K562 (cell line): ENCODE measurements at regions not wholly inside any gene's neighbourhood (a gene's known extent, or its start where the extent isn't known, plus 50 kb on each side); places are given as distances from the start of the nearest gene placed in this dataset.

Experiments used
- ATAC-seq: fragments of 200-7000 bp; cut with Tn5 transposase; 3 replicates; pipeline ENCODE4 v1.9.1; 2020; ENCODE audit warnings: moderate library complexity
- BruUV-seq: library from RNA; stranded (reverse); fragments of 400-500 nt; replicated peaks from 2 replicates; lab custom pipeline; 2021; lab: Mats Ljungman, UMichigan
- CTCF ChIA-PET: fragments of 300-600 bp; formaldehyde crosslinking; extraction: SDS; loops from one replicate; lab custom pipeline; 2021; ENCODE audit warnings: low intra/inter-chr PET ratio; lab: Yijun Ruan, JAX
- POLR2A ChIA-PET: fragments of 300-600, 350-650 bp; sonication (Branson Sonifier 250); formaldehyde crosslinking; extraction: SDS; loops from one replicate; lab custom pipeline; 2021; ENCODE audit warnings: antibody characterized with exemption, inconsistent platforms; lab: Yijun Ruan, JAX
- DNase-seq, 4 experiments: peaks; one replicate each; pipeline versions ENCODE4 v3.0.0 to v3.0.0-alpha.2; 2011 to 2018; ENCODE audit warnings: low spot score in 3 of 4, mixed read lengths in 3 of 4; ENCODE audit errors: extremely low read depth in 1 of 4
- FAIRE-seq: peaks from 2 replicates; lab custom pipeline; 2011; peaks lifted over from hg19 to GRCh38; lab: Jason Lieb, UNC
- H2AFZ ChIP-seq: 2 replicates; pipeline ENCODE4 v1.6.0; 2011; ENCODE audit warnings: low read depth, low read length, control low read depth, inconsistent platforms
- H3K27ac ChIP-seq: fragments of 200-600 bp; 3 replicates; pipeline ENCODE4 v1.8.0; 2011; ENCODE audit warnings: low read depth, mild to moderate bottlenecking, control low read depth, inconsistent platforms, low read length, moderate library complexity, mixed read lengths; ENCODE audit errors: extremely low read depth
- H3K27me3 ChIP-seq, 2 experiments: fragments of 300-600 bp in 1 of 2; 2 replicates in 1 of 2; 3 replicates in 1 of 2; pipeline versions ENCODE4 v1.6.0 to v1.8.0; 2011; ENCODE audit warnings: inconsistent platforms in 2 of 2, low read length in 2 of 2, mild to moderate bottlenecking in 1 of 2, mixed read lengths in 1 of 2, moderate library complexity in 1 of 2; ENCODE audit not compliant: control insufficient read depth in 2 of 2, insufficient read depth in 2 of 2
- H3K36me3 ChIP-seq: fragments of 300-600 bp; 3 replicates; pipeline ENCODE4 v1.8.0; 2011; ENCODE audit warnings: mild to moderate bottlenecking, low read length, inconsistent platforms; ENCODE audit not compliant: control insufficient read depth, insufficient read depth
- H3K4me1 ChIP-seq, 2 experiments: fragments of 200-600 bp in 1 of 2; replicated peaks in 1 of 2; 2 replicates in 1 of 2; 3 replicates in 1 of 2; pipeline versions ENCODE4 v1.5.1 to v1.8.0; 2011; ENCODE audit warnings: inconsistent platforms in 2 of 2, low read length in 2 of 2, mild to moderate bottlenecking in 1 of 2, mixed read lengths in 1 of 2, moderate library complexity in 1 of 2; ENCODE audit not compliant: control insufficient read depth in 2 of 2, insufficient read depth in 2 of 2
- H3K4me2 ChIP-seq: 2 replicates; pipeline ENCODE4 v1.6.1; 2011; ENCODE audit warnings: low read length, control low read depth, inconsistent platforms, mixed read lengths; ENCODE audit not compliant: insufficient read depth
- H3K4me3 ChIP-seq: fragments of 200-600 bp; sonication (generic), shearing (Covaris generic); 2 replicates; pipeline ENCODE4 v1.5.1; 2016; ENCODE audit warnings: control low read depth, inconsistent platforms
- H3K79me2 ChIP-seq: fragments of 200-600 bp; 3 replicates; pipeline ENCODE4 v1.8.0; 2011; ENCODE audit warnings: low read length, inconsistent platforms; ENCODE audit not compliant: control insufficient read depth, insufficient read depth
- H3K9ac ChIP-seq, 2 experiments: 2 replicates each; pipeline versions ENCODE4 v1.6.0 to v1.6.1; 2011; ENCODE audit warnings: low read depth in 2 of 2, low read length in 2 of 2, control low read depth in 1 of 2, inconsistent platforms in 1 of 2, mild to moderate bottlenecking in 1 of 2, mixed read lengths in 1 of 2; ENCODE audit not compliant: insufficient read depth in 1 of 2
- H3K9me1 ChIP-seq: one replicate; pipeline ENCODE4 v1.6.0; 2011; ENCODE audit warnings: inconsistent platforms, mild to moderate bottlenecking, low read length, moderate library complexity; ENCODE audit not compliant: control insufficient read depth, insufficient read depth
- H3K9me3 ChIP-seq: replicated peaks from 2 replicates; pipeline ENCODE4 v1.5.1; 2011; ENCODE audit warnings: low read depth, low read length, inconsistent platforms; ENCODE audit not compliant: control insufficient read depth, insufficient read depth
- H4K20me1 ChIP-seq: replicated peaks from 2 replicates; pipeline ENCODE4 v1.6.1; 2011; ENCODE audit warnings: low read length, inconsistent platforms, mixed read lengths; ENCODE audit not compliant: control insufficient read depth, insufficient read depth
- HOXB6 ChIP-seq: fragments of 250-450 bp; sonication (Bioruptor Pico); IDR thresholded peaks from 2 replicates; pipeline ENCODE4 v1.5.1; 2022; ENCODE audit warnings: mild to moderate bottlenecking, borderline replicate concordance
- KDM2B ChIP-seq: fragments of 250-450 bp; sonication (Bioruptor Pico); IDR thresholded peaks from 2 replicates; pipeline ENCODE4 v1.8.0; 2021; ENCODE audit warnings: mild to moderate bottlenecking, moderate library complexity
- LEF1 ChIP-seq: fragments of 450-650 bp; IDR thresholded peaks from 2 replicates; pipeline ENCODE4 v1.6.1; 2016; ENCODE audit warnings: mild to moderate bottlenecking
- PURB ChIP-seq: sonication (generic); formaldehyde crosslinking; IDR thresholded peaks from 2 replicates; pipeline ENCODE4 v1.9.0; 2021; ENCODE audit warnings: low read depth, mild to moderate bottlenecking, missing genetic modification reagents
- SETDB1 ChIP-seq: IDR thresholded peaks from one replicate; pipeline ENCODE4 v1.6.1; 2012; ENCODE audit warnings: low read length, control low read depth, inconsistent platforms
- ZC3H8 ChIP-seq: fragments of 450-650 bp; IDR thresholded peaks from 2 replicates; pipeline ENCODE4 v1.6.1; 2017
- ZNF24 ChIP-seq: fragments of 450-650 bp; IDR thresholded peaks from 2 replicates; pipeline ENCODE4 v1.6.1; 2016
- ZNF436 ChIP-seq: fragments of 250-450, 450-650 bp; sonication (Bioruptor Pico); formaldehyde crosslinking; IDR thresholded peaks from 2 replicates; pipeline ENCODE4 v1.7.0; 2020; ENCODE audit warnings: mild to moderate bottlenecking
- ZNF717 ChIP-seq: fragments of 250-450 bp; sonication (Bioruptor Pico); IDR thresholded peaks from 2 replicates; pipeline ENCODE4 v1.5.0; 2021
- WGBS: fragments of 100-300 bp; shearing (Covaris generic); methylation state at CpG from one replicate; pipeline ENCODE4 v1.1.6; 2016; ENCODE audit warnings: low coverage, mixed read lengths; ENCODE audit not compliant: insufficient coverage; ENCODE audit errors: missing lambda C conversion rate; 5-methylcytosine and 5-hydroxymethylcytosine counted together
- in situ Hi-C: fragments of 300-500 bp; cut with MboI; formaldehyde crosslinking; loops from 4 replicates; pipeline ENCODE4 v1.15.0; 2018; ENCODE audit warnings: inconsistent platforms, mixed read lengths
- intact Hi-C: fragments of 100-400 bp; cut with micrococcal nuclease; formaldehyde crosslinking; loops from 2 replicates; pipeline ENCODE4 v1.14.2; 2022
- TF ChIP-seq, protein P1 (sequence below), 2 experiments: fragments of 450-650 bp; conservative IDR thresholded peaks; 2 replicates each; pipeline ENCODE4 v1.6.1; 2017; ENCODE audit warnings: mild to moderate bottlenecking in 2 of 2, moderate library complexity in 2 of 2
- TF ChIP-seq, protein P2 (sequence below): sonication (generic); formaldehyde crosslinking; IDR thresholded peaks from 2 replicates; pipeline ENCODE4 v1.4.0; 2020; ENCODE audit warnings: mild to moderate bottlenecking, missing genetic modification reagents
- TF ChIP-seq, protein P3 (sequence below): fragments of 250-450 bp; sonication (Bioruptor Pico); IDR thresholded peaks from 2 replicates; pipeline ENCODE4 v1.5.0; 2021
- TF ChIP-seq, protein P4 (sequence below): IDR thresholded peaks from 2 replicates; pipeline ENCODE4 v1.6.1; 2012; ENCODE audit warnings: low read depth, low read length, improper control_type of control experiment, borderline replicate concordance
- TF ChIP-seq, protein P5 (sequence below), 3 experiments: fragments of 200-800 bp in 1 of 3; sonication (Bioruptor generic) in 1 of 3; sonication (generic) in 1 of 3; formaldehyde crosslinking in 1 of 3; IDR thresholded peaks; 2 replicates each; pipeline versions ENCODE4 v1.6.1 to v1.8.0; 2016 to 2022; ENCODE audit warnings: mild to moderate bottlenecking in 2 of 3, missing compliant biosample characterization in 2 of 3, missing genetic modification characterization in 2 of 3, missing genetic modification reagents in 1 of 3

DNA sequence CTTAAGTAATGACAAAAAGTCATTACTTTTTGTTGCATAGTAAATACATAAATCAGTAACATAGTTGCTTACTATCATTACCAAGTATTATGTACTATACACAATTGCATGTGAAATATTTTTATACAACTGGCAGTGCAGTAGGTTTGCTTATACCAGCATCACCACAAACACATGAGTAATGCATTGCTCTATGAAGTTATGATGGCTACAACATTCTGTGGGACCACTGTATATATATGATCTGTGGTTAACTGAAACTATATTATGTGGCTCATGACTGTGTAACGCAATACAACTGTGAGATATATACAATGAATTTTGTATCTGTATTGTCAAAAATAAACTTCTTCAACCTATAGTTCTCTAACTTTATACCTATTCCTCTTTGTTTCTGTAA is 113.7 kb upstream of the RBMS3 start:
- TF ChIP-seq, protein P1, sequence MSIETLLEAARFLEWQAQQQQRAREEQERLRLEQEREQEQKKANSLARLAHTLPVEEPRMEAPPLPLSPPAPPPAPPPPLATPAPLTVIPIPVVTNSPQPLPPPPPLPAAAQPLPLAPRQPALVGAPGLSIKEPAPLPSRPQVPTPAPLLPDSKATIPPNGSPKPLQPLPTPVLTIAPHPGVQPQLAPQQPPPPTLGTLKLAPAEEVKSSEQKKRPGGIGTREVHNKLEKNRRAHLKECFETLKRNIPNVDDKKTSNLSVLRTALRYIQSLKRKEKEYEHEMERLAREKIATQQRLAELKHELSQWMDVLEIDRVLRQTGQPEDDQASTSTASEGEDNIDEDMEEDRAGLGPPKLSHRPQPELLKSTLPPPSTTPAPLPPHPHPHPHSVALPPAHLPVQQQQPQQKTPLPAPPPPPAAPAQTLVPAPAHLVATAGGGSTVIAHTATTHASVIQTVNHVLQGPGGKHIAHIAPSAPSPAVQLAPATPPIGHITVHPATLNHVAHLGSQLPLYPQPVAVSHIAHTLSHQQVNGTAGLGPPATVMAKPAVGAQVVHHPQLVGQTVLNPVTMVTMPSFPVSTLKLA (conservative IDR thresholded peaks at IDR 0.05), result no peak
- no peak for TF ChIP-seq LEF1
- no peak for TF ChIP-seq ZC3H8
- TF ChIP-seq ZNF436 (CRISPR knock-in tag), result no peak
- no peak for TF ChIP-seq ZNF717 (CRISPR knock-in tag)
- TF ChIP-seq, protein P2, sequence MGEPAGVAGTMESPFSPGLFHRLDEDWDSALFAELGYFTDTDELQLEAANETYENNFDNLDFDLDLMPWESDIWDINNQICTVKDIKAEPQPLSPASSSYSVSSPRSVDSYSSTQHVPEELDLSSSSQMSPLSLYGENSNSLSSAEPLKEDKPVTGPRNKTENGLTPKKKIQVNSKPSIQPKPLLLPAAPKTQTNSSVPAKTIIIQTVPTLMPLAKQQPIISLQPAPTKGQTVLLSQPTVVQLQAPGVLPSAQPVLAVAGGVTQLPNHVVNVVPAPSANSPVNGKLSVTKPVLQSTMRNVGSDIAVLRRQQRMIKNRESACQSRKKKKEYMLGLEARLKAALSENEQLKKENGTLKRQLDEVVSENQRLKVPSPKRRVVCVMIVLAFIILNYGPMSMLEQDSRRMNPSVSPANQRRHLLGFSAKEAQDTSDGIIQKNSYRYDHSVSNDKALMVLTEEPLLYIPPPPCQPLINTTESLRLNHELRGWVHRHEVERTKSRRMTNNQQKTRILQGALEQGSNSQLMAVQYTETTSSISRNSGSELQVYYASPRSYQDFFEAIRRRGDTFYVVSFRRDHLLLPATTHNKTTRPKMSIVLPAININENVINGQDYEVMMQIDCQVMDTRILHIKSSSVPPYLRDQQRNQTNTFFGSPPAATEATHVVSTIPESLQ (CRISPR knock-in tag), result no peak
- TF ChIP-seq SETDB1, result no peak
- TF ChIP-seq, protein P3, sequence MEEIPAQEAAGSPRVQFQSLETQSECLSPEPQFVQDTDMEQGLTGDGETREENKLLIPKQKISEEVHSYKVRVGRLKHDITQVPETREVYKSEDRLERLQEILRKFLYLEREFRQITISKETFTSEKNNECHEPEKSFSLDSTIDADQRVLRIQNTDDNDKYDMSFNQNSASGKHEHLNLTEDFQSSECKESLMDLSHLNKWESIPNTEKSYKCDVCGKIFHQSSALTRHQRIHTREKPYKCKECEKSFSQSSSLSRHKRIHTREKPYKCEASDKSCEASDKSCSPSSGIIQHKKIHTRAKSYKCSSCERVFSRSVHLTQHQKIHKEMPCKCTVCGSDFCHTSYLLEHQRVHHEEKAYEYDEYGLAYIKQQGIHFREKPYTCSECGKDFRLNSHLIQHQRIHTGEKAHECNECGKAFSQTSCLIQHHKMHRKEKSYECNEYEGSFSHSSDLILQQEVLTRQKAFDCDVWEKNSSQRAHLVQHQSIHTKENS (CRISPR knock-in tag), result no peak
- no peak for TF ChIP-seq ZNF24
- TF ChIP-seq, protein P4, sequence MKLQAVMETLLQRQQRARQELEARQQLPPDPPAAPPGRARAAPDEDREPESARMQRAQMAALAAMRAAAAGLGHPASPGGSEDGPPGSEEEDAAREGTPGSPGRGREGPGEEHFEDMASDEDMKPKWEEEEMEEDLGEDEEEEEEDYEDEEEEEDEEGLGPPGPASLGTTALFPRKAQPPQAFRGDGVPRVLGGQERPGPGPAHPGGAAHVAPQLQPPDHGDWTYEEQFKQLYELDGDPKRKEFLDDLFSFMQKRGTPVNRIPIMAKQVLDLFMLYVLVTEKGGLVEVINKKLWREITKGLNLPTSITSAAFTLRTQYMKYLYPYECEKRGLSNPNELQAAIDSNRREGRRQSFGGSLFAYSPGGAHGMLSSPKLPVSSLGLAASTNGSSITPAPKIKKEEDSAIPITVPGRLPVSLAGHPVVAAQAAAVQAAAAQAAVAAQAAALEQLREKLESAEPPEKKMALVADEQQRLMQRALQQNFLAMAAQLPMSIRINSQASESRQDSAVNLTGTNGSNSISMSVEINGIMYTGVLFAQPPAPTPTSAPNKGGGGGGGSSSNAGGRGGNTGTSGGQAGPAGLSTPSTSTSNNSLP, result no peak
- TF ChIP-seq, protein P5, sequence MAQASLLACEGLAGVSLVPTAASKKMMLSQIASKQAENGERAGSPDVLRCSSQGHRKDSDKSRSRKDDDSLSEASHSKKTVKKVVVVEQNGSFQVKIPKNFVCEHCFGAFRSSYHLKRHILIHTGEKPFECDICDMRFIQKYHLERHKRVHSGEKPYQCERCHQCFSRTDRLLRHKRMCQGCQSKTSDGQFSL (CRISPR knock-in tag; IDR thresholded peaks at IDR 0.05), result no peak
- TF ChIP-seq, protein P5 (tag; IDR thresholded peaks at IDR 0.05), result no peak
- TF ChIP-seq PURB (CRISPR knock-in tag), result no peak
- TF ChIP-seq HOXB6, result no peak
- TF ChIP-seq KDM2B, result no peak
- ATAC-seq (no peak), DNase-seq (no peak), FAIRE-seq (no peak)
- intact Hi-C loops (no loop called here), in situ Hi-C loops (no loop called here)
- H3K9me3 ChIP-seq, result no peaks in the 10 kb centered on the region
- ChIA-PET CTCF (no interaction called here), POLR2A (no interaction called here)
- H3K4me2 ChIP-seq, result no peak overlapping the region
- H3K36me3 ChIP-seq, result no peaks in the 10 kb centered on the region
- H3K4me3 ChIP-seq, result no peak overlapping the region
- no peak overlapping the region for H3K9ac ChIP-seq
- WGBS, result 0% methylated on average over 1 of the region's 1 CpG
- no peaks in the 10 kb centered on the region for H3K79me2 ChIP-seq
- H3K9me1 ChIP-seq, result no peaks in the 10 kb centered on the region
- H2AFZ ChIP-seq, result no peak overlapping the region
- no peaks in the 10 kb centered on the region for H3K27me3 ChIP-seq
- no peaks in the 10 kb centered on the region for H4K20me1 ChIP-seq
- no peaks in the 10 kb centered on the region for H3K4me1 ChIP-seq
- BruUV-seq, result no TSS peak
- H3K27ac ChIP-seq, result no peak overlapping the region
